HuH-7 (cell line): ENCODE measurements at regions not wholly inside any gene's neighbourhood (a gene's known extent, or its start where the extent isn't known, plus 50 kb on each side); places are given as distances from the start of the nearest gene placed in this dataset.
"Not testable (repeated sequence)": the region's sequence is repeated elsewhere in the genome, so short reads cannot be mapped to it uniquely, and the experiment has no call there.

Experiments
- DNase-seq: peaks from one replicate; pipeline ENCODE4 v3.0.0; 2011; ENCODE audit warnings: low spot score

- DNase-seq = no peak
Measured at GRCh38 chr2:53028746-53029423, 738.7 kb upstream of the CHAC2 start.

GRCh38 chr2:53028225-53028624 is 739.4 kb upstream of the CHAC2 start:
- DNase-seq = no peak

- DNase-seq = not testable (repeated sequence)
Measured at GRCh38 chr2:53022248-53022647, 745.4 kb upstream of the CHAC2 start.

- DNase-seq = no peak
Measured at GRCh38 chr2:53021828-53022227, 745.8 kb upstream of the CHAC2 start.

GRCh38 chr2:53021292-53021691 is 746.3 kb upstream of the CHAC2 start:
- DNase-seq = no peak

- peak; percentile 17 for DNase-seq
Measured at GRCh38 chr2:53018825-53019425, 748.7 kb upstream of the CHAC2 start.

GRCh38 chr2:53006980-53007379 is 760.6 kb upstream of the CHAC2 start:
- no peak for DNase-seq

- no peak for DNase-seq
Measured at GRCh38 chr2:53004413-53004812, 763.2 kb upstream of the CHAC2 start.

- no peak for DNase-seq
Measured at GRCh38 chr2:52995424-52995823, 772.2 kb upstream of the CHAC2 start.

- peak; percentile 6 for DNase-seq
Measured at GRCh38 chr2:52976143-52976949, 791.3 kb upstream of the CHAC2 start.

GRCh38 chr2:52974127-52974526 is 793.5 kb upstream of the CHAC2 start:
- DNase-seq = no peak

GRCh38 chr2:52970642-52971041 is 797.0 kb upstream of the CHAC2 start:
- no peak for DNase-seq

- DNase-seq = no peak
Measured at GRCh38 chr2:52968043-52968442, 799.6 kb upstream of the CHAC2 start.

GRCh38 chr2:52964916-52965530 is 802.6 kb upstream of the CHAC2 start:
- no peak for DNase-seq

- DNase-seq = no peak
Measured at GRCh38 chr2:52961403-52961802, 806.2 kb upstream of the CHAC2 start.

GRCh38 chr2:52960881-52961280 is 806.7 kb upstream of the CHAC2 start:
- DNase-seq = no peak

- DNase-seq = no peak
Measured at GRCh38 chr2:52959801-52960200, 807.8 kb upstream of the CHAC2 start.

- DNase-seq = no peak
Measured at GRCh38 chr2:52956766-52957165, 810.8 kb upstream of the CHAC2 start.

- no peak for DNase-seq
Measured at GRCh38 chr2:52956118-52956517, 811.5 kb upstream of the CHAC2 start.

- no peak for DNase-seq
Measured at GRCh38 chr2:52955079-52955478, 812.5 kb upstream of the CHAC2 start.

- no peak for DNase-seq
Measured at GRCh38 chr2:52940101-52940500, 827.5 kb upstream of the CHAC2 start.

GRCh38 chr2:52939250-52939649 is 828.4 kb upstream of the CHAC2 start:
- DNase-seq = no peak

- no peak for DNase-seq
Measured at GRCh38 chr2:52936029-52936428, 831.6 kb upstream of the CHAC2 start.
